ENCODE measurements at regions not wholly inside any gene's neighbourhood (a gene's known extent, or its start where the extent isn't known, plus 50 kb on each side); places are given as distances from the start of the nearest gene placed in this dataset.

DNA sequence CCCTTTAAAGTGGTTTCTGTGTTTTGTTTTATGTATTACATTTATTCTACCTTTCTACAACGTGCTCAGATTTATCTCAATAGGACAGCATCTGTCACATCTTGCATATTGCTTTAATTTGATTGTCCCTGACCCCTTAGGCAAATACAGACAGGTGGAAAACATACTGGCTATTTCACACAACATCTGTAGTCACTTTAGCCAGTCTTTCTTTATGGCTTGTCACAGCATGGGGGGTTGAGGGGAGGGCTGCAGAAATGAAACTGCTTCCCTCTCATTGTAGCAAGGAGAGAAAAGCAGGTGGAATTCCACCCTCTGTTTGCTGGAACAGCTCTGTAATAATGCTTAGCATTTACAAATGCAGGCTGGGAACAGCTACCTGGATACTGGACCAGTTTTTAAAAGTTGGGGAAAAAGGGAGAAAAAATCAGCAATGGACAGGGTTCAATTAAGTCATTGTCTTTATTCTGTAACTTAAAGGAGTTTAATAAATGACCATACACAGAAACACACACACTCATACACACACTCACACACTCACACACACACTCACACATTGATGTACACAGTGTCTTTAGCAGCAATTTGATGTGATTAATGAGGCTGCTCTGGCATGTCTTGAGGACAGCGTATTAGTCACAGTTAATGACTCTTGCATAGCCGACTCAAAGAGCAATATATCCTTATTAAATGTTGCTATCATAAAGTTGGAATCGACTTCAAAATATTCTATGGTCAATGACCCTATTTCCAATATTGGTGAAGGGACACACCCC is 283.7 kb upstream of the GBE1 start:
- Histone ChIP-seq H3K27me3 (no peaks in the 10 kb centered on the region), H3K9me3 (no peaks in the 10 kb centered on the region), H3K36me3 (no peaks in the 10 kb centered on the region), H3K27ac (no peak overlapping the region), H3K4me1 (no peaks in the 10 kb centered on the region), H3K4me3 (no peak overlapping the region)
- TF ChIP-seq, protein P1, sequence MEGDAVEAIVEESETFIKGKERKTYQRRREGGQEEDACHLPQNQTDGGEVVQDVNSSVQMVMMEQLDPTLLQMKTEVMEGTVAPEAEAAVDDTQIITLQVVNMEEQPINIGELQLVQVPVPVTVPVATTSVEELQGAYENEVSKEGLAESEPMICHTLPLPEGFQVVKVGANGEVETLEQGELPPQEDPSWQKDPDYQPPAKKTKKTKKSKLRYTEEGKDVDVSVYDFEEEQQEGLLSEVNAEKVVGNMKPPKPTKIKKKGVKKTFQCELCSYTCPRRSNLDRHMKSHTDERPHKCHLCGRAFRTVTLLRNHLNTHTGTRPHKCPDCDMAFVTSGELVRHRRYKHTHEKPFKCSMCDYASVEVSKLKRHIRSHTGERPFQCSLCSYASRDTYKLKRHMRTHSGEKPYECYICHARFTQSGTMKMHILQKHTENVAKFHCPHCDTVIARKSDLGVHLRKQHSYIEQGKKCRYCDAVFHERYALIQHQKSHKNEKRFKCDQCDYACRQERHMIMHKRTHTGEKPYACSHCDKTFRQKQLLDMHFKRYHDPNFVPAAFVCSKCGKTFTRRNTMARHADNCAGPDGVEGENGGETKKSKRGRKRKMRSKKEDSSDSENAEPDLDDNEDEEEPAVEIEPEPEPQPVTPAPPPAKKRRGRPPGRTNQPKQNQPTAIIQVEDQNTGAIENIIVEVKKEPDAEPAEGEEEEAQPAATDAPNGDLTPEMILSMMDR (IDR thresholded peaks at IDR 0.05): no peak
- TF ChIP-seq POLR2A (IDR thresholded peaks at IDR 0.05): no peak
- no peak for DNase-seq

DNA sequence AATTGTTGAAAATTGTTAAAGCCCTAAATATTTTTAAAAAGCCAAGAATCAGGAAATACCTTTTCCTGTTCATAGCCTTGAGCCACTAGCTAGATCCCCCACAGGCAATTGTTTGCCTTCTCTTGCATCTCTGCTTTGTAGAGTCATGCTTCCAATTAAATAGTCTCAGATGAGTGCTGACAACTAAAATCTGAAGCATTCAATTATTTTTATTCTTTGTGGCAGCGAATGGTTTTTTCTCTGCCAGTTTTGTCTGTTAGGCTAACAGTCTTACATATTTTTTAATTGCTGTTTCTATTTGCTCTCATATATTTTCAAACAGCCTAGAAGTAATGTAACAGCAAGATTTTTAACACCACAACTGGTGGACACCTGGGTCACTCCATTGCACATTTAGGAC is 277.1 kb upstream of the GBE1 start:
- Histone ChIP-seq H3K27me3 (no peaks in the 10 kb centered on the region), H3K27ac (no peak overlapping the region), H3K36me3 (no peaks in the 10 kb centered on the region), H3K4me3 (no peak overlapping the region), H3K9me3 (no peaks in the 10 kb centered on the region), H3K4me1 (no peaks in the 10 kb centered on the region)
- TF ChIP-seq, protein P1 (IDR thresholded peaks at IDR 0.05): no peak
- TF ChIP-seq POLR2A (IDR thresholded peaks at IDR 0.05): no peak
- no peak for DNase-seq

GRCh38 chr3:82033186-82033585 is 271.7 kb upstream of the GBE1 start:
- TF ChIP-seq, protein P1 (IDR thresholded peaks at IDR 0.05): no peak
- TF ChIP-seq POLR2A (IDR thresholded peaks at IDR 0.05): no peak
- Histone ChIP-seq H3K27ac (no peak overlapping the region), H3K27me3 (no peaks in the 10 kb centered on the region), H3K9me3 (no peaks in the 10 kb centered on the region), H3K36me3 (no peaks in the 10 kb centered on the region), H3K4me3 (no peak overlapping the region), H3K4me1 (no peaks in the 10 kb centered on the region)
- DNase-seq: no peak

GRCh38 chr3:82031596-82031995 is 270.2 kb upstream of the GBE1 start:
- Histone ChIP-seq H3K9me3 (no peaks in the 10 kb centered on the region), H3K27me3 (no peaks in the 10 kb centered on the region), H3K4me3 (no peak overlapping the region), H3K4me1 (no peaks in the 10 kb centered on the region), H3K36me3 (no peaks in the 10 kb centered on the region), H3K27ac (no peak overlapping the region)
- DNase-seq: no peak
- TF ChIP-seq, protein P1 (IDR thresholded peaks at IDR 0.05): no peak
- TF ChIP-seq POLR2A (IDR thresholded peaks at IDR 0.05): no peak

- H3K27me3 ChIP-seq: no peaks in the 10 kb centered on the region
- H3K27ac ChIP-seq: no peak overlapping the region
- no peaks in the 10 kb centered on the region for H3K9me3 ChIP-seq
- H3K36me3 ChIP-seq: no peaks in the 10 kb centered on the region
- no peak for DNase-seq
- H3K4me3 ChIP-seq: no peak overlapping the region
- no peak for TF ChIP-seq POLR2A (IDR thresholded peaks at IDR 0.05)
- TF ChIP-seq, protein P1 (IDR thresholded peaks at IDR 0.05): no peak
- no peaks in the 10 kb centered on the region for H3K4me1 ChIP-seq
These were observed 269.5 kb upstream of the GBE1 start for GRCh38 chr3:82030916-82031315.

All from Peyer's patch (tissue), 4 donors.